Omental fat pad (tissue), 3 donors: ENCODE measurements at regions not wholly inside any gene's neighbourhood (a gene's known extent, or its start where the extent isn't known, plus 50 kb on each side); places are given as distances from the start of the nearest gene placed in this dataset.

Experiments used
- ATAC-seq: fragments of 150-250 bp; one replicate; pipeline ENCODE4 v1.9.1; 2016; ENCODE audit warnings: mild to moderate bottlenecking, moderate library complexity; ENCODE audit not compliant: low FRiP score
- DNase-seq: peaks from one replicate; pipeline ENCODE4 v3.0.0-alpha.2; 2019; ENCODE audit warnings: low spot score
- CTCF ChIP-seq, 3 donors: fragments of 450-650 bp; IDR thresholded peaks; one replicate each; pipeline ENCODE4 v1.5.1; 2016 to 2017; ENCODE audit warnings: antibody characterized with exemption in 3 of 3, mild to moderate bottlenecking in 3 of 3, moderate library complexity in 2 of 3

GRCh38 chr3:127396473-127396872 lies 108.6 kb upstream of the PRR20G start:
- no peak for TF ChIP-seq CTCF (IDR thresholded peaks at IDR 0.05)
- DNase-seq: no peak
- no peak for ATAC-seq

GRCh38 chr3:127395663-127396355 lies 108.0 kb upstream of the PRR20G start:
- TF ChIP-seq CTCF (IDR thresholded peaks at IDR 0.05): no peak
- ATAC-seq: no peak
- no peak for DNase-seq

GRCh38 chr3:127394984-127395662 lies 107.3 kb upstream of the PRR20G start:
- DNase-seq (no peak), ATAC-seq (no peak)
- TF ChIP-seq CTCF (IDR thresholded peaks at IDR 0.05): no peak

- TF ChIP-seq CTCF (IDR thresholded peaks at IDR 0.05): no peak
- DNase-seq: no peak
- ATAC-seq: no peak
Measured at GRCh38 chr3:127394031-127394430, 106.2 kb upstream of the PRR20G start.

GRCh38 chr3:127393131-127393820 lies 105.4 kb upstream of the PRR20G start:
- DNase-seq (no peak), ATAC-seq (no peak)

GRCh38 chr3:127392156-127392490 lies 104.3 kb upstream of the PRR20G start:
- DNase-seq: no peak

More at GRCh38 chr3:127393131-127393820, 105.4 kb upstream of the PRR20G start:
- no peak for TF ChIP-seq CTCF (IDR thresholded peaks at IDR 0.05)

More at GRCh38 chr3:127392156-127392490, 104.3 kb upstream of the PRR20G start:
- TF ChIP-seq CTCF (IDR thresholded peaks at IDR 0.05): no peak
- no peak for ATAC-seq
